Tibial nerve (tissue), 4 donors: ENCODE measurements at regions not wholly inside any gene's neighbourhood (a gene's known extent, or its start where the extent isn't known, plus 50 kb on each side); places are given as distances from the start of the nearest gene placed in this dataset.

Experiments
- DNase-seq, 2 donors: peaks; one replicate each; pipeline ENCODE4 v3.0.0-alpha.2; 2019; ENCODE audit warnings: low spot score in 2 of 2
- H3K27ac ChIP-seq, 4 donors: fragments of 200-600 bp; sonication (generic) in 3 of 4; one replicate each; pipeline ENCODE4 v1.5.1; 2017 to 2019; ENCODE audit warnings: mild to moderate bottlenecking in 1 of 4
- H3K27me3 ChIP-seq, 2 donors: fragments of 200-600 bp; sonication (generic) in 1 of 2; one replicate each; pipeline versions ENCODE4 v1.5.1 to v1.6.0; 2017 to 2019
- H3K36me3 ChIP-seq, 3 donors: fragments of 200-600 bp; sonication (generic); one replicate each; pipeline ENCODE4 v1.5.1; 2018 to 2019
- H3K4me1 ChIP-seq, 4 donors: fragments of 200-600 bp; sonication (generic) in 3 of 4; one replicate each; pipeline ENCODE4 v1.5.1; 2017 to 2019
- H3K4me3 ChIP-seq, 4 donors: fragments of 200-600 bp; sonication (generic) in 3 of 4; one replicate each; pipeline ENCODE4 v1.5.1; 2017 to 2019; ENCODE audit warnings: mild to moderate bottlenecking in 1 of 4, moderate library complexity in 1 of 4
- H3K9me3 ChIP-seq, 4 donors: fragments of 200-600 bp; sonication (generic) in 3 of 4; one replicate each; pipeline ENCODE4 v1.5.1; 2017 to 2019
- CTCF ChIP-seq, 5 experiments: fragments of 200-600 bp in 3 of 5; fragments of 450-650 bp in 2 of 5; sonication (generic) in 3 of 5; IDR thresholded peaks; one replicate each; pipeline ENCODE4 v1.5.1; 2016 to 2019; ENCODE audit warnings: antibody characterized with exemption in 5 of 5, mild to moderate bottlenecking in 3 of 5, moderate library complexity in 2 of 5
- EP300 ChIP-seq, 2 donors: sonication (generic); formaldehyde crosslinking; IDR thresholded peaks; one replicate each; pipeline ENCODE4 v1.6.1; 2017; ENCODE audit warnings: antibody characterized with exemption in 2 of 2, mild to moderate bottlenecking in 1 of 2
- POLR2A ChIP-seq, 2 donors: fragments of 450-650 bp; IDR thresholded peaks; one replicate each; pipeline ENCODE4 v1.6.1; 2017; ENCODE audit warnings: antibody characterized with exemption in 2 of 2, mild to moderate bottlenecking in 2 of 2, moderate library complexity in 2 of 2
- WGBS, 2 donors: methylation state at CpG; one replicate each; pipeline ENCODE4 v1.1.5; 2018; 5-methylcytosine and 5-hydroxymethylcytosine counted together

GRCh38 chr2:16117791-16118610, 177.7 kb downstream of the MYCN start:
- Histone ChIP-seq H3K36me3 (no peaks in the 10 kb centered on the region), H3K4me1 (no peaks in the 10 kb centered on the region), H3K27ac (no peak overlapping the region), H3K4me3 (no peak overlapping the region), H3K27me3 (no peaks in the 10 kb centered on the region), H3K9me3 (no peaks in the 10 kb centered on the region)
- DNase-seq, result no peak
- TF ChIP-seq EP300 (IDR thresholded peaks at IDR 0.05), result no peak
- TF ChIP-seq POLR2A (IDR thresholded peaks at IDR 0.05), result no peak
- TF ChIP-seq CTCF (IDR thresholded peaks at IDR 0.05), result no peak
- 87 to 95% methylated on average over 9 of the region's 9 CpGs for WGBS, 2 donors

GRCh38 chr2:16117021-16117700, 176.8 kb downstream of the MYCN start:
- 84 to 87% methylated on average over 9 of the region's 9 CpGs for WGBS, 2 donors
- Histone ChIP-seq H3K36me3 (no peaks in the 10 kb centered on the region), H3K9me3 (no peaks in the 10 kb centered on the region), H3K27ac (no peak overlapping the region), H3K27me3 (no peaks in the 10 kb centered on the region), H3K4me1 (no peaks in the 10 kb centered on the region), H3K4me3 (no peak overlapping the region)
- no peak for TF ChIP-seq POLR2A (IDR thresholded peaks at IDR 0.05)
- no peak for TF ChIP-seq EP300 (IDR thresholded peaks at IDR 0.05)
- no peak for TF ChIP-seq CTCF (IDR thresholded peaks at IDR 0.05)
- DNase-seq, result no peak

GRCh38 chr2:16115881-16116830, 175.8 kb downstream of the MYCN start:
- H3K4me3 ChIP-seq, result no peak overlapping the region
- no peak for DNase-seq
- WGBS, 2 donors, result 90 to 91% methylated on average over 7 of the region's 7 CpGs
- H3K27ac ChIP-seq, result no peak overlapping the region
- no peaks in the 10 kb centered on the region for H3K36me3 ChIP-seq
- no peaks in the 10 kb centered on the region for H3K9me3 ChIP-seq
- no peaks in the 10 kb centered on the region for H3K27me3 ChIP-seq
- TF ChIP-seq POLR2A (IDR thresholded peaks at IDR 0.05) (no peak), EP300 (IDR thresholded peaks at IDR 0.05) (no peak)
- no peaks in the 10 kb centered on the region for H3K4me1 ChIP-seq

GRCh38 chr2:16115291-16115690, 174.9 kb downstream of the MYCN start:
- Histone ChIP-seq H3K36me3 (no peaks in the 10 kb centered on the region), H3K27me3 (no peaks in the 10 kb centered on the region), H3K27ac (no peak overlapping the region), H3K4me3 (no peak overlapping the region), H3K4me1 (no peaks in the 10 kb centered on the region), H3K9me3 (no peaks in the 10 kb centered on the region)
- no peak for DNase-seq
- no peak for TF ChIP-seq POLR2A (IDR thresholded peaks at IDR 0.05)
- no peak for TF ChIP-seq EP300 (IDR thresholded peaks at IDR 0.05)
- no peak for TF ChIP-seq CTCF (IDR thresholded peaks at IDR 0.05)
- 88 to 89% methylated on average over 4 of the region's 4 CpGs for WGBS, 2 donors

GRCh38 chr2:16114836-16115235, 174.5 kb downstream of the MYCN start:
- H3K27ac ChIP-seq, result no peak overlapping the region
- WGBS, 2 donors, result 34 to 60% methylated on average over 8 of the region's 8 CpGs
- H3K4me3 ChIP-seq, result no peak overlapping the region
- no peaks in the 10 kb centered on the region for H3K9me3 ChIP-seq
- no peaks in the 10 kb centered on the region for H3K36me3 ChIP-seq
- no peak for DNase-seq
- H3K27me3 ChIP-seq, result no peaks in the 10 kb centered on the region
- TF ChIP-seq POLR2A (IDR thresholded peaks at IDR 0.05) (no peak), EP300 (IDR thresholded peaks at IDR 0.05) (no peak), CTCF (IDR thresholded peaks at IDR 0.05) (no peak)
- H3K4me1 ChIP-seq, result no peaks in the 10 kb centered on the region
